HepG2 (cell line): ENCODE measurements at regions not wholly inside any gene's neighbourhood (a gene's known extent, or its start where the extent isn't known, plus 50 kb on each side); places are given as distances from the start of the nearest gene placed in this dataset.

Experiments
- CSRNP1 ChIP-seq: sonication (generic); formaldehyde crosslinking; IDR thresholded peaks from 2 replicates; pipeline ENCODE4 v1.8.1; 2023; ENCODE audit warnings: mild to moderate bottlenecking, missing genetic modification reagents
- NFAT5 ChIP-seq: sonication (generic); formaldehyde crosslinking; IDR thresholded peaks from 2 replicates; pipeline ENCODE4 v1.4.0; 2020; ENCODE audit warnings: missing genetic modification reagents
- NFYC ChIP-seq: IDR thresholded peaks from 2 replicates; pipeline ENCODE4 v1.6.1; 2016; ENCODE audit warnings: missing genetic modification reagents, missing compliant biosample characterization
- PRPF4 ChIP-seq: fragments of 200-400 bp; formaldehyde crosslinking; IDR thresholded peaks from 2 replicates; pipeline ENCODE4 v1.6.1; 2016; ENCODE audit warnings: low read length, low read depth; ENCODE audit not compliant: poor library complexity, severe bottlenecking
- SMAD1 ChIP-seq: sonication (generic); formaldehyde crosslinking; IDR thresholded peaks from 2 replicates; pipeline ENCODE4 v1.4.0; 2020; ENCODE audit warnings: missing genetic modification reagents, low read depth, mild to moderate bottlenecking, borderline replicate concordance
- TARDBP ChIP-seq: sonication (generic); formaldehyde crosslinking; IDR thresholded peaks from 2 replicates; pipeline ENCODE4 v1.8.0; 2022; ENCODE audit warnings: mild to moderate bottlenecking, missing genetic modification reagents
- ZBTB7B ChIP-seq: sonication (generic); formaldehyde crosslinking; IDR thresholded peaks from 2 replicates; pipeline ENCODE4 v1.4.0; 2020; ENCODE audit warnings: missing genetic modification reagents
- ZNF574 ChIP-seq: sonication (generic); formaldehyde crosslinking; IDR thresholded peaks from 2 replicates; pipeline ENCODE4 v1.4.0; 2020; ENCODE audit warnings: missing genetic modification reagents
- ZNF710 ChIP-seq: sonication (generic); formaldehyde crosslinking; IDR thresholded peaks from 2 replicates; pipeline ENCODE4 v1.5.0; 2020; ENCODE audit warnings: mild to moderate bottlenecking, missing genetic modification reagents, borderline replicate concordance

- TF ChIP-seq ZNF574: no peak
- TF ChIP-seq CSRNP1 (CRISPR knock-in tag): no peak
- no peak for TF ChIP-seq TARDBP (CRISPR knock-in tag)
- TF ChIP-seq PRPF4: no peak
- no peak for TF ChIP-seq ZNF710
- TF ChIP-seq NFYC (CRISPR knock-in tag): no peak
- no peak for TF ChIP-seq NFAT5 (CRISPR knock-in tag)
- no peak for TF ChIP-seq ZBTB7B (CRISPR knock-in tag)
- TF ChIP-seq SMAD1 (CRISPR knock-in tag): no peak
These were observed 245.3 kb downstream of the MAFB start (continued) for GRCh38 chr20:40443753-40444152.
